Osteoblast (primary cell): ENCODE measurements at regions not wholly inside any gene's neighbourhood (a gene's known extent, or its start where the extent isn't known, plus 50 kb on each side); places are given as distances from the start of the nearest gene placed in this dataset.

ENCODE experiments used
- DNase-seq: peaks from one replicate; pipeline ENCODE4 v3.0.0; 2011; ENCODE audit warnings: low spot score, mixed read lengths; ENCODE audit not compliant: insufficient read length; ENCODE audit errors: missing footprints
- H2AFZ ChIP-seq: 2 replicates; pipeline ENCODE4 v1.6.0; 2011; ENCODE audit warnings: mild to moderate bottlenecking, low read length
- H3K27ac ChIP-seq: 2 replicates; pipeline ENCODE4 v1.5.1; 2011; ENCODE audit warnings: mild to moderate bottlenecking, low read depth, low read length, moderate library complexity
- H3K27me3 ChIP-seq: 2 replicates; pipeline ENCODE4 v1.6.0; 2012; ENCODE audit warnings: mild to moderate bottlenecking, control low read depth, inconsistent platforms, low read length, moderate library complexity; ENCODE audit not compliant: insufficient read depth
- H3K36me3 ChIP-seq: 2 replicates; pipeline ENCODE4 v1.5.1; 2011; ENCODE audit warnings: mild to moderate bottlenecking, low read length, control low read depth, moderate library complexity; ENCODE audit not compliant: insufficient read depth
- H3K4me1 ChIP-seq: 2 replicates; pipeline ENCODE4 v1.5.1; 2011; ENCODE audit warnings: mild to moderate bottlenecking, low read length, control low read depth, moderate library complexity; ENCODE audit not compliant: insufficient read depth
- H3K4me2 ChIP-seq: 2 replicates; pipeline ENCODE4 v1.6.0; 2011; ENCODE audit warnings: mild to moderate bottlenecking, low read length; ENCODE audit not compliant: insufficient read depth
- H3K4me3 ChIP-seq: fragments of 200-600 bp; sonication (generic); 3 replicates; pipeline ENCODE4 v1.5.1; 2012; ENCODE audit warnings: mild to moderate bottlenecking, low read length, inconsistent platforms; ENCODE audit not compliant: insufficient read depth
- H3K79me2 ChIP-seq: 2 replicates; pipeline ENCODE4 v1.6.0; 2012; ENCODE audit warnings: mild to moderate bottlenecking, low read length, control low read depth, inconsistent platforms; ENCODE audit not compliant: insufficient read depth
- H3K9me3 ChIP-seq: 2 replicates; pipeline ENCODE4 v1.5.1; 2011; ENCODE audit warnings: low read depth, low read length, control low read depth
- H4K20me1 ChIP-seq: 2 replicates; pipeline ENCODE4 v1.6.0; 2012; ENCODE audit warnings: mild to moderate bottlenecking, low read length, control low read depth; ENCODE audit not compliant: insufficient read depth
- TF ChIP-seq, protein P1 (sequence below): IDR thresholded peaks from 2 replicates; pipeline ENCODE4 v1.5.1; 2011; ENCODE audit warnings: mild to moderate bottlenecking, low read depth, low read length, moderate library complexity; ENCODE audit errors: extremely low read depth

DNA sequence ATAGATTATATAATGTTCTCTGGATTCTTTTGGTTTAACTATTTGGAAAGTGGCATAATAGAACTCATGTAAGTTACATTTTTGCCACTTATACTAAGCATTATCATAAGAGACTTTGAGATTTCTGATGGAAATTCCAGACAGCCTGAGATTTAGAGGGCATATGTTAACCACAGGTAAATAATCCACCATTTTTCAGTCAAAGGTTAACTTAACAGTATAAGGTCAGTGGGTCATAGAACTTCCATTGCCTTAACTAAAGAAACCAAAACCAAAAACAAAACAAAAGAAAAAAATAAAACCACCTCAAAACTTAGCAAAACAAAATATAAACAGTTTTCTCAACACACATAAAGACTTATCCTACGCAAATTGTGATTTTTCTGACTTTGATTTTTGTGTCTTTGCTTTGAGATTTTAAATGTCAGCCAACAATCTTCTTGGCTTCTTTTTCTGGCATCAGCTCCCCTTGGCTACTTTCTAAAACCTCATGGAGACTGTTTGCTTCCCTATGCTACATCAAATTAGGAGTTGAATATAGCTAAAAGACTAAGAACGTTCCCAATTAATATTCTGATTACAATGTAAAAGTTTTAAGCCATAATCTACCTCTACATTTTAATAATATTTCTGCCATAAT is 430.1 kb upstream of the DAB2 start:
- peaks cover 3% of the 10 kb centered on the region for H3K4me1 ChIP-seq
- no peaks in the 10 kb centered on the region for H4K20me1 ChIP-seq
- H3K4me2 ChIP-seq, result no peak overlapping the region
- no peak for DNase-seq
- H3K27ac ChIP-seq, result no peak overlapping the region
- TF ChIP-seq, protein P1, sequence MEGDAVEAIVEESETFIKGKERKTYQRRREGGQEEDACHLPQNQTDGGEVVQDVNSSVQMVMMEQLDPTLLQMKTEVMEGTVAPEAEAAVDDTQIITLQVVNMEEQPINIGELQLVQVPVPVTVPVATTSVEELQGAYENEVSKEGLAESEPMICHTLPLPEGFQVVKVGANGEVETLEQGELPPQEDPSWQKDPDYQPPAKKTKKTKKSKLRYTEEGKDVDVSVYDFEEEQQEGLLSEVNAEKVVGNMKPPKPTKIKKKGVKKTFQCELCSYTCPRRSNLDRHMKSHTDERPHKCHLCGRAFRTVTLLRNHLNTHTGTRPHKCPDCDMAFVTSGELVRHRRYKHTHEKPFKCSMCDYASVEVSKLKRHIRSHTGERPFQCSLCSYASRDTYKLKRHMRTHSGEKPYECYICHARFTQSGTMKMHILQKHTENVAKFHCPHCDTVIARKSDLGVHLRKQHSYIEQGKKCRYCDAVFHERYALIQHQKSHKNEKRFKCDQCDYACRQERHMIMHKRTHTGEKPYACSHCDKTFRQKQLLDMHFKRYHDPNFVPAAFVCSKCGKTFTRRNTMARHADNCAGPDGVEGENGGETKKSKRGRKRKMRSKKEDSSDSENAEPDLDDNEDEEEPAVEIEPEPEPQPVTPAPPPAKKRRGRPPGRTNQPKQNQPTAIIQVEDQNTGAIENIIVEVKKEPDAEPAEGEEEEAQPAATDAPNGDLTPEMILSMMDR, result no peak
- no peak overlapping the region for H2AFZ ChIP-seq
- no peaks in the 10 kb centered on the region for H3K27me3 ChIP-seq
- H3K36me3 ChIP-seq, result no peaks in the 10 kb centered on the region
- no peaks in the 10 kb centered on the region for H3K9me3 ChIP-seq
- H3K4me3 ChIP-seq, result no peak overlapping the region
- H3K79me2 ChIP-seq, result no peaks in the 10 kb centered on the region

DNA sequence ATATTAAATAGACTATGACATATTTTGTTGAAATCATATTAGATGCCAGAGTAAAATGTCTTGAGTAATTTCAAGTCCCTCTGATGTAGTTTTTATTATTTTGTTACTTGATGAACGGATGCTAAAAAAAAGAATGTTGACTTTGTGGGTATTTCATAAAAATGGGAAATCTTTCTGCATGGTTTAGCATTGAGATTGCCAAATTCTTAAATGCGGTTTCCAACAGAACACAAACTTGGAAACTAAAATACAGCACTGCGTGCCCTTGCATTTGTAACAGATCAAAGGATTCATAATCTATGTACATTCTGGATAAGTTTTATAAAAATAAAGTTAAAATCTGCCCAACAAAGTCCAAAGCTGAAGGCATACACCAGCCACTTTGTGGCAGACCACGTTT is 425.5 kb upstream of the DAB2 start:
- Histone ChIP-seq H3K36me3 (no peaks in the 10 kb centered on the region), H3K4me1 (peaks cover 3% of the 10 kb centered on the region), H3K27me3 (no peaks in the 10 kb centered on the region), H2AFZ (peak overlapping the region; percentile 4), H3K79me2 (no peaks in the 10 kb centered on the region), H3K27ac (no peak overlapping the region), H3K9me3 (no peaks in the 10 kb centered on the region), H4K20me1 (no peaks in the 10 kb centered on the region), H3K4me2 (no peak overlapping the region), H3K4me3 (no peak overlapping the region)
- peak; percentile 9 for DNase-seq
- TF ChIP-seq, protein P1, result no peak

DNA sequence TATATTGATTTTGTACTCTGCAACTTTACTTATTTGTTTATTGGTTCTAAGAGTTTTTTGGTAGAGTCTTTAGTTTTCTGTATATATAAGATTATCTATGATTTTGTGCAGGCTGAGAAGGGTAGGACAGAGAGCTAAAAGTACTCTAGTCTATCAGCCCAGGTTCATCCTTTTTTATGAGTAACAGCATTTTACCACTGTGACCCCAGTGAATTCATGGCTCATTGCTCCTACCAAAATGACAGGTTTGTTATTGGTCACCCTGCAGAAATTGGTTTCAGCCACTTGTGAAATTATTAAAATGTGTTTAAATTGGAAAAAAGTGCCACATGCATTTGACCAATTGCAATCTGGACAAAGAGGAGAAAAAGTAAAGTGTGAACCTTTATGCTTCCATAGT is 421.4 kb upstream of the DAB2 start:
- no peaks in the 10 kb centered on the region for H4K20me1 ChIP-seq
- TF ChIP-seq, protein P1, result no peak
- no peak for DNase-seq

DNA sequence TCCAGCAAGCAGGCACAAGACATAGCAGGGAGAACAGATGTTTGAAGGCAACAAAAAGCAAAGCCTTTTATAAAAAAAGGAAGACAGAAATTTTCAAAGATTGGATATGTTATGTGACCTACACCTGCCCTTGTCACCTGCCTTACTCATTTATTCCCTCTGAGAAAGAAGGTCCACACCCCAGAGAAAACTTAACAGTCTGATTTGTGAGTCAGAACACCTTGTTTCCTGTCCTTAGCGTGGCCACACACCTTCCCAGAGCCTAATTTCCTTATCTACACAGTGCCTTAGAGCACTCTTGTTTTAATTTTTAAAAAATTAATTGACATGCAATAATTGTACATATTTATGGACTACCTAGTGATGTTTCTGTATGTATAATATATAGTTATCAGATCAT is 419.0 kb upstream of the DAB2 start:
- Histone ChIP-seq H3K27ac (no peak overlapping the region), H3K4me3 (no peak overlapping the region), H3K9me3 (peaks cover 6% of the 10 kb centered on the region), H3K79me2 (no peaks in the 10 kb centered on the region), H3K4me2 (no peak overlapping the region), H3K27me3 (no peaks in the 10 kb centered on the region), H3K36me3 (no peaks in the 10 kb centered on the region), H4K20me1 (no peaks in the 10 kb centered on the region), H3K4me1 (no peaks in the 10 kb centered on the region), H2AFZ (no peak overlapping the region)
- no peak for DNase-seq
- TF ChIP-seq, protein P1, result no peak

More for the DNA sequence above, 421.4 kb upstream of the DAB2 start:
- H3K4me1 ChIP-seq, result peaks cover 3% of the 10 kb centered on the region
- H3K79me2 ChIP-seq, result no peaks in the 10 kb centered on the region
- H3K36me3 ChIP-seq, result no peaks in the 10 kb centered on the region
- no peak overlapping the region for H3K27ac ChIP-seq
- no peak overlapping the region for H2AFZ ChIP-seq
- H3K4me3 ChIP-seq, result no peak overlapping the region
- no peaks in the 10 kb centered on the region for H3K27me3 ChIP-seq
- no peaks in the 10 kb centered on the region for H3K9me3 ChIP-seq
- no peak overlapping the region for H3K4me2 ChIP-seq
